A549 (cell line): ENCODE measurements at regions not wholly inside any gene's neighbourhood (a gene's known extent, or its start where the extent isn't known, plus 50 kb on each side); places are given as distances from the start of the nearest gene placed in this dataset.

Experiments
- CEBPB ChIP-seq, 2 experiments: fragments of >200 bp in 1 of 2; sonication (Bioruptor Twin) in 1 of 2; formaldehyde crosslinking in 1 of 2; IDR thresholded peaks; 2 replicates each; pipeline ENCODE4 v1.6.1; 2012 to 2016
- CTCF ChIP-seq: fragments of >200 bp; sonication (Bioruptor Twin); formaldehyde crosslinking; IDR thresholded peaks from 3 replicates; pipeline ENCODE4 v1.5.1; 2016
- EP300 ChIP-seq, 2 experiments: fragments of >200 bp; sonication (Bioruptor Twin); formaldehyde crosslinking; IDR thresholded peaks; 2 replicates in 1 of 2; 3 replicates in 1 of 2; pipeline ENCODE4 v1.6.1; 2016 to 2017
- POLR2A ChIP-seq: IDR thresholded peaks from 2 replicates; pipeline ENCODE4 v1.6.1; 2012; ENCODE audit warnings: mild to moderate bottlenecking, low read length
- RFX5 ChIP-seq: fragments of 450-650 bp; IDR thresholded peaks from 2 replicates; pipeline ENCODE4 v1.7.1; 2014; ENCODE audit warnings: antibody characterized with exemption, mild to moderate bottlenecking, moderate library complexity
- SMC3 ChIP-seq: fragments of >200 bp; sonication (Bioruptor Twin); formaldehyde crosslinking; IDR thresholded peaks from 3 replicates; pipeline ENCODE4 v1.6.1; 2018; ENCODE audit warnings: inconsistent platforms
- SREBF2 ChIP-seq: fragments of 450-650 bp; IDR thresholded peaks from 2 replicates; pipeline ENCODE4 v1.6.1; 2014; ENCODE audit warnings: mild to moderate bottlenecking, moderate library complexity

GRCh38 chrX:124217304-124218251, 114.9 kb upstream of the TEX13D start:
- TF ChIP-seq CTCF = no peak
- no peak for TF ChIP-seq POLR2A
- no peak for TF ChIP-seq EP300 (IDR thresholded peaks at IDR 0.05)
- no peak for TF ChIP-seq SMC3
- no peak for TF ChIP-seq SREBF2
- TF ChIP-seq CEBPB (IDR thresholded peaks at IDR 0.05) = no peak
- TF ChIP-seq RFX5 = no peak
